HCT116 (cell line): ENCODE measurements at regions not wholly inside any gene's neighbourhood (a gene's known extent, or its start where the extent isn't known, plus 50 kb on each side); places are given as distances from the start of the nearest gene placed in this dataset.
"Not testable (repeated sequence)": the region's sequence is repeated elsewhere in the genome, so short reads cannot be mapped to it uniquely, and the experiment has no call there.

Experiments
- CTCF ChIP-seq, 3 experiments: fragments of 200-600 bp in 1 of 3; sonication (generic) in 1 of 3; IDR thresholded peaks in 2 of 3; conservative IDR thresholded peaks in 1 of 3; 2 replicates each; pipeline ENCODE4 v1.5.1; 2012 to 2017; ENCODE audit warnings: low read depth in 2 of 3, low read length in 2 of 3, antibody characterized with exemption in 1 of 3, borderline replicate concordance in 1 of 3, control low read depth in 1 of 3, mild to moderate bottlenecking in 1 of 3, mixed read lengths in 1 of 3, mixed run types in 1 of 3, moderate library complexity in 1 of 3; ENCODE audit not compliant: insufficient read depth in 1 of 3
- EGR1 ChIP-seq: IDR thresholded peaks from 2 replicates; pipeline ENCODE4 v1.6.1; 2012; ENCODE audit warnings: low read depth
- EZH2phosphoT487 ChIP-seq: fragments of 200-600 bp; IDR thresholded peaks from 2 replicates; pipeline ENCODE4 v1.6.1; 2018; ENCODE audit warnings: antibody characterized with exemption, borderline replicate concordance
- MAX ChIP-seq: IDR thresholded peaks from 2 replicates; pipeline ENCODE4 v1.6.1; 2012
- POLR2A ChIP-seq: IDR thresholded peaks from 2 replicates; pipeline ENCODE4 v1.7.0; 2011; ENCODE audit warnings: borderline replicate concordance; ENCODE audit not compliant: insufficient read depth, insufficient read length; ENCODE audit errors: extremely low read depth
- RAD21 ChIP-seq: IDR thresholded peaks from 2 replicates; pipeline ENCODE4 v1.6.1; 2012; ENCODE audit warnings: low read depth, mild to moderate bottlenecking
- REST ChIP-seq: IDR thresholded peaks from 2 replicates; pipeline ENCODE4 v1.6.1; 2012; ENCODE audit warnings: low read depth
- ZNF274 ChIP-seq: fragments of 200-500 bp; sonication (Bioruptor generic); IDR thresholded peaks from 2 replicates; pipeline ENCODE4 v1.6.1; 2014; ENCODE audit warnings: mild to moderate bottlenecking, low read depth, low read length, inconsistent platforms

GRCh38 chr3:118678663-118679062 is 356.0 kb downstream of the IGSF11 start:
- TF ChIP-seq EGR1; ZNF274; CTCF (IDR thresholded peaks at IDR 0.05 in 2 of 3, conservative IDR thresholded peaks at IDR 0.05 in 1 of 3; ENCODE audit: borderline replicate concordance in 1 of 3, insufficient read depth in 1 of 3, low read depth in 2 of 3, low read length in 2 of 3); REST; EZH2phosphoT487; RAD21; MAX; POLR2A: not testable (repeated sequence)
